NCI-H526 treated with DMSO at 0.1 percent for 48 hours (cell line): ENCODE measurements at regions not wholly inside any gene's neighbourhood (a gene's known extent, or its start where the extent isn't known, plus 50 kb on each side); places are given as distances from the start of the nearest gene placed in this dataset.

Experiments used
- DNase-seq: peaks from one replicate; lab custom pipeline; 2025; lab: John Stamatoyannopoulos, UW

DNA sequence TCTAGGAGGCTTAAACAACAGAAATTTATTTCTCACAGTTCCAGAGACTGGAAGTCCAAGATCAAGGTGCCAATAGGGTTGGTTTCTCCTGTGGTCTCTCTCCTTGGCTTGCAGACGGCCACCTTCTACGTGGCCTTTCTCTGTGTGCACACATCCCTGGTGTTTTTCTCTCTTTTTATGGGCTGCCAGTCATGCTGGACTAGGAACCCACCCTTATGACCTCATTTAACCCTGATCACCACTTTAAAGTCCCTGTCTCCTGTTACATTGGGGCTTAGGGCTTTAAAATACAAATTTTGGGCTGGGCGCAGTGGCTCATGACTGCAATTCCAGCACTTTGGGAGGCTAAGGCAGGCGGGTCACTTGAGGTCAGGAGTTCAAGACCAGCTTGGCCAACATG, 157.1 kb downstream of the TLE1 start:
- no peak for DNase-seq

DNA sequence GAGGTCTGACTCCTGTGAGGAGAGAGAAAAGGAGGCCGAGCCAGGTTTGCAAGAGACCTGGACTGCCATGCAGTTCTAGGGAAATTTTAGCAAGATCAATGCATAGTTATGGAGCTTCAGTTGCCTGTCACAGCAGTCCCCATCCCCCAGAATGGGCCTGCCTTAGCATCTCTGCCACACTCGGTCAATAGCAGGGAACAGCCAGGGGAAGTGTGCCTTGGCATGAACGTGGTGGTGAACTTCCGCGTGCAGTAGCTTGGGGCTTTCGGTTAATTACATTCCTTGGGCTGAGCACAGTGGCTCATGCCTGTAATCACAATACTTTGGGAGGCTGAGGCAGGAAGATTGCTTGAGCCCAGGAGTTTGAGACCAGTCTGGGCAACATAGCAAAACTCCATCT, 157.8 kb downstream of the TLE1 start:
- DNase-seq: no peak

DNA sequence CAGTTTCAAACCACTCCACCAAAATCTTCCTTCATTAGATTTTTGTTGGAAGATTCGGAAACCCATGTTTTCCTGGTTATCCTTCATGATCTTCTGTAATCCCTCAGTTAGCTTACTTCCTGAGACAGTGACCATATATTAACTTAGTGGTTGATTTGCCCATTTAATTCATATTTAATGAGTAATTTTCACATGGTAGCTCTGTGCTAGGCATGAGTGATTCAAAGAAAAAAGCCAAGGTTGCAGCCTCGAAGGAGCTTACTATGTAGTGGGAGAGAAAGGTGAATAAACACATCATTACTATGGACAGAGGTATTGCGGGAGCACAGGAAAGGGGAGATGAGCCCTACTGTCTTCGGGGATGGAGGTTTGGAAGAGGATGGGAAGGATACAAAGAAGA, 158.5 kb downstream of the TLE1 start:
- DNase-seq: no peak

DNA sequence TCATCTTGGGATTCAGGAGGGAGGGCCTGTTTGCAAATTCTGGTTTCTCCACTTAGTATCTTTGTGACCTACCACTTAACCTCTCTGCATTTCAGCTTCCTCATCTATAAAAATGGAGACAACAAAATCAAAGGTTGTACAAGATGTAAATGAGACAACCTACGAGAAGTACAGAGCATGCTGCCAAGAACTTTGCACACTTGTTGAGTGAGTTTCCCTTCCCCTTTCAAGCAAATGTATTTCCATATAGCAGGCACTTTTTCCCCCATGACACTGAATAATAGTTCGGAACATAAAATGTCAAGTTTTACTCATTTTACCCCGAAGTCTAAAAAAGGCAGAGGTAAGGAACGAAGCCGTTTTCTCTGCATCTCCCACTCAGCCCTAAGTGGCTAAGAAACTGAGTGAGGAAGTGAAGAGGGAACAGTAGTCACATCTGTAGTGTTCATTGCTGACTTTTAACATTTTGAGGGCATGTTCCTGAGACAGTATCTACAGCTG, 159.0 kb downstream of the TLE1 start:
- no peak for DNase-seq

DNA sequence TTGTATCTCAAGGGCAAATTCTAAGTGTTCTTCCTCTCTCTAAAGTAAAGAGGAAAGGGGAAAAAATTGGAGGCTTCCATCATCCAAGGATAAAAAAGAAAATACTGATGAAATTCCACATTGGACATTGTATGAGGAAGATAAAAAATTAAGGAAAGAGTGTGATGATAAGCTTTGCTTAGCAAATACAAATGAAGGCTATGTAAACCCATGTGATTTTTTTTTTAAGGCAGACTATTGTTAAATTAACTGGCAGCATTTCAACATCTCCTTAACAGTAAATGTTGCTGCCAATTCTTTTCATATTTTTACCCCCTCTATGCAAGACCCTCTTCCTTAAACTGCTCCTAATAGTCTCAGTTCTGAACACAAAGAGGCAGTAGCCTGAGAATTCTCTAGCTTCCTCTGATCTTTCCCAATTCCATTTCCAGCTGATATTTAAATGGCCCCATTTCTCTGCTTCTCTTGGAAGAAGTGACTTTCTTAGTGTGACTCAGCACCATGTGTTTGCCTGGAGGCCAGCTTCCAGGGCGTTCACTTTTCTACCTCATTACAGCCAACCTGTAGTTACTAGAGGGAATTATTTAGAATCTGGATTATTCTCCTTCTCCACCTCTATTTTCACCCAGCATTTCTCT, 159.7 kb downstream of the TLE1 start:
- DNase-seq: no peak

DNA sequence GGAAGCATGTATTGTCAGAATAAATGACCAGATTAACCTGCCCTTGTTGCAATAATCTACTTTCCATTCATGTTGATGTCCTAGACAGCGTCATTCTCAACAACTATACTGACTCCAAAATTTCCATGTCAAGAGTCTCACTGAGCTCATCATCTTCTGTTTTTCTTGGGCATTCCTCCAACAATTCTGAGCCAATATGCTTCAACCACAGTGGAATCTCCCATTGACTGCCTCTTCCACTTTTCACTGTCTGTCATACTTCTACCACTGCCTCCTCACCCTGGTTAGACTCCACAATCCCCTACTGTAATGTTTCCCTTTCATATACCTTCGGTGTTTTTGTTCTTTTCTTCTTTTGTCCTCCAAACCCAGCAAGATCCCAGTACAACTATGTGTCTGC, 162.8 kb downstream of the TLE1 start:
- no peak for DNase-seq

DNA sequence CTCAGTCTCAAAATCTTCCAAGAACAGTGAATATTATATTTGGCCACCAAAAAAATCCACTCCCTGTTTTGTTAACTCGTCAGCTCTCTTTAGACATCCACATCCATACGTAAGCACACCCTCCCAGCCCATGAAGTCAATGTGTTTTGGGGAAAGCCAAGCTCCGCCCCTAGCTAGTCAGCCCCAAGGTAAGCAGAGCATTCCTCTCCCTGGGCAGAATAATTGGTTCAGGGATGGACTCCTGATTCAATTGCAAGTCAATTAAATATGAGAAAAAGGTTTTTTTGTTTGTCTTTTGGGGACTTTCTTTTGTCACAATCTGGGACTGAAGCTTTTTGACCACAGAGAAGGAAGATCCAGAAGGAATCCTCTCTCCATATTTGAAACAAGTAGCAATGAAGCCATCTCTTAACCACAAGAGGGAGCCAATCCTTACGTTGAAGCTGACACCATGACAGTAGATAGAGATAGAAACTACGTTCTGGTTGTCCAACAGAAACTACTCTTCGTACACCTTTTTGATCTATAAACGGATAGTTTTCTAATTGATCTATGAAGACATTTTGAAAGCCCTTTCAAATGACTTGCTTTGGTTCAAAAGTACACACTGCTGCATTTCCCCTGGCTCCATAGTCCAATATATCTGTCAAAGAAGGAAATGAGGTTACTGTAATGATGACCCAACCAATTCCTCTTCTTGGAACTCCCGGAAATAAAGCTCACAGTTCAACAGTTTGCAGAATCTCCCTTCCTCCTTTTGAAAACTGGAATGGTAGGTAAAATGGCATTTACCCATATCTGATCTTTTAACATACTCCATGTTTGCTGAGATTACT, 166.4 kb downstream of the TLE1 start:
- DNase-seq: peak; percentile 29

DNA sequence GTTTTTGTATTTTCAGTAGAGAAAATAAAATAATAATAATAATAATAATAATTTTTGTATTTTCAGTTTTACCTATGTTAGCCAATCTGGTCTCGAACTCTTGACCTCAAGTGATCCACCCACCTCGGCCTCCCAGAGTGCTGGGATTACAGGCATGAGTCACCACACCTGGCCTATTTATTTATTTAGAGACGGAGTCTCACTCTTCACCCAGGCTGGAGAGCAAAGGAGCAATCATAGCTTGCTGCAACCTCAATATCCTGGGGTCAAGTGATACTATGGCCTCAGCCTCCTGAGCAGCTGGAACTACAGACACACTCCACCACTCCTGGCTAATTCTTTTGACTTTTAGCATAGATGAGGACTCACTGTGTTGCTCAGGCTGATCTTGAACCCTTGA, 167.5 kb downstream of the TLE1 start:
- no peak for DNase-seq

DNA sequence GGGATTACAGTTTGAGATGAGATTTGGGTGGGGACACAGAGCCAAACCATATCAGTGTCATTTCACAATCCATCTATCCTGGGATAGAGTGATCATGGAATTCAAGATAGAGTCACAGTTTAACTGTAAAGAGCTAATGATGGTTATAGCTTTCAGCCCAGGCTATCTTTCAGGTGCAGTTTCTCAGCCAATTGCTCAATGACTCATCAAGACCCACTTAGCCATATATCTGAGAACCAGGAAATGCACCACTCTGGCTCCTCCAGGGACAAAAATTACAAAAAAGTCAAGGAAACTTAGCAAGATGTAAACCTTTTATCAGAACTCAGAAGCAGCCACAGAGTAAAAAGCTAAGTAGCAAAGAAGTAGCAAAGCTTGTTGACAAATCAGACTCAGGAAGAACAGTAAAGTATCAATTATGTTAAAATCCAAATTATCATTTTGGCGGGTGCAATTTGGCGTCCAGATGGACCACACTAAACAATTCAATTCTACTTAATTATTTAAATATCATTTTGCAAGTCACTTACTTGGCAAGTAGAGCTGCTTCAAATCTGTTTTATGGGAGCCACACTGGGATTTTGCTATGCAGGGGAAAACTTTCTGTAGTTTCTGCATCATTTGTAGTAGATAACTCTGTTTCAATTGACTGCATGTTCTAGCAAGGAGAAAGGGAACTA, 169.4 kb downstream of the TLE1 start:
- DNase-seq: no peak

DNA sequence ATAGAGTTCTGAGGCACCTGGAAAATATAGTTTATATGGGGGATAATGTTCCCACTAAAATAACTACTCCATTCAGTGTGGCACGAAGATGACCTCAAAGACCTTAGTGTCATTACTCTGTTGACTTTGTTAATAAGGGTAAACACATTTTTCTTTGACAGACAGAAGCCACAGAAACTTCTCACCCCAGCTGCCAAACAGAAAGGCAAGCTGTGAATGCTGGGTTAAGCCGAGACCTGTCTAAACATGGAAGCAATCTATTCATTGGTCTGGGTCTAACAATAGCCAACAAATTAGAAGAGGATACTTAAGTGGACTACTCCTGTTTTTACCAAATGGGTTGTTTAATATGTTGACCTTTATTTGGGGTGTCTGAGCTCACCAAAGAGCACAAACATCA, 171.4 kb downstream of the TLE1 start:
- DNase-seq: no peak

DNA sequence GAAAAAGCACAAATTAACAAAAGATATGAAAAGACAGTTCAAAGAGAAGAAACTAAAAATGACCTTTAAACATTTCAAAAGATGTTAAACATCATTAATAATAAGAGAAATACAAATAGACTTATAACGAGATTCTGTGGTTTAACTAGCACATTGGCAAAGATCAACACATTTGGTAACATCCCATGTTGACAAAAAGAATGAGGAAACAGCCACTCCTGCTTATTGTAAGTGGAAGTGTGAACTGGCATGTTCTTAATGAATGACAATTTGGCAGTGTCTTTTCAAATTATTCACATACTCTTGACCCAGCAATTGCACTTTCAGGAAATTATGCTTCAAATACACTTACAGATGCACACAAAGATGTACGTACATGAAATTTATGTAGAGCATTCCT, 176.3 kb downstream of the TLE1 start:
- DNase-seq: no peak

DNA sequence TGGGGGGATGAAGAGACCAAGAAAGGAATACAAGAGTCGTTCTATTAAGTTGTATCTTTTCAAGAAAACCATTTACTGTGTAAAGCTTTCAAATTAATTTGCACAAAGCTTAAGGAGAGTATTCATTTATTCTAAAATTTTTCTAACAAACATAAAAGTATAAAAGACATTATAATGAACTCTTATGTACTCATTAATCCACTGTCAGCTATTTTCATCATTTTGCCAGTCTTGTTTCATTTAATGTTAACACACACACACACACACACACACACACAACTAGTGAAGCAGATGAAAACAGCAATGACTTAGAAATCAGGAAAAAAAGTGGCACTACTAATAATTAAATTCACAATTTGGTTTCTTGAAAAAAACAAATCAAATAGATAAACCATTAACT, 176.7 kb downstream of the TLE1 start:
- no peak for DNase-seq

DNA sequence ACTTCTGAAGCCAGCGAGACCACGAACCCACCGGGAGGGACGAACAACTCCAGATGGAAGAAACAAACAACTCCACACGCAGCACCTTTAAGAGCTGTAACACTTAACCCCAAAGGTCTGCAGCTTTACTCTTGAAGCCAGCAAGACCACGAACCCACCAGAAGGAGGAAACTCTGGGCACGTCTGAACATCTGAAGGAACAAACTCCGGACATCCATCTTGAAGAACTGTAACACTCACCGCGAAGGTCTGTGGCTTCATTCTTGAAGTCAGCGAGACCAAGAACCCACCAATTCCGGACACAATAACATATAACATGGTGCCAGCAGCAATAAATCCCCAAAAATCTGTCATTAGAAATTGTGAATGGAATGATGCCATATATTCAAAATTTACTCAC, 180.9 kb downstream of the TLE1 start:
- DNase-seq: no peak

DNA sequence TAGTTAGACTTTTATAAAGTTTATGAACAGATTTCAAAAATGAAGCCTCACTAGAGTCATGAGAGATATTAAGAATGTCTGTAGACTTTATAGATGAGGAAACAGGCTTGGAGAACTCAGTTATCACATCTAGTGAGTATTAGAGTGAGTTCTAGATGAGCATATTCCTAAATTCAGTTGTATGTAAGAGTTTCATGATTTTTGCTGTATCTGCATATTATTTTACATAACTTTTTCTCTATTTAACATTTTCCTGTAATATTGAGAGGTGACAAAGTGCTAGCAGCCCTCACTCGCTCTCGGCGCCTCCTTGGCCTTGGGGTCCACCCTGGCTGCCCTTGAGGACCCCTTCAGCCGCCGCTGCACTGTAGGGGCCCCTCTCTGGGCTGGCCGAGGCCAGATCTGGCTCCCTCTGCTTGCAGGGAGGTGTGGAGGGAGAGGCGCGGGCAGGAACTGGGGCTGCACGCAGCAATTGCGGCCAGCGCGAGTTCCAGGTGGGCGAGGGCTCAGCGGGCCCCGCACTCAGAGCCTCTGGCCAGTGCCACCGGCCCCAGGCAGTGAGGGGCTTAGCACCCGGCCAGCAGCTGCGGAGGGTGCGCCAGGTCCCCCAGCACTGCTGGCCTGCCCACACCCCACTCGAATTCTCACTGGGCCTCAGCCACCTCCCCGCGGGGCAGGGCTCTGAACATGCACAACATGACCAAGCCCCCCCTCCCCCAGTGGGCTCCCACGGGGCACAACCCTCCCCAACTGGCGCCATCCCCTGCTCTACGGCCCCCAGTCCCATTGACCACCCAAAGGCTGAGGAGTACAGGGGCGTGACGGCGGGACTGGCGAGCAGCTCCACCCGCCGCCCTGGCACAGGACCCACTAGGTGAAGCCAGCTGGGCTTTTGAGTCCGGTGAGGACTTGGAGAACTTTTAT, 182.1 kb downstream of the TLE1 start:
- no peak for DNase-seq

DNA sequence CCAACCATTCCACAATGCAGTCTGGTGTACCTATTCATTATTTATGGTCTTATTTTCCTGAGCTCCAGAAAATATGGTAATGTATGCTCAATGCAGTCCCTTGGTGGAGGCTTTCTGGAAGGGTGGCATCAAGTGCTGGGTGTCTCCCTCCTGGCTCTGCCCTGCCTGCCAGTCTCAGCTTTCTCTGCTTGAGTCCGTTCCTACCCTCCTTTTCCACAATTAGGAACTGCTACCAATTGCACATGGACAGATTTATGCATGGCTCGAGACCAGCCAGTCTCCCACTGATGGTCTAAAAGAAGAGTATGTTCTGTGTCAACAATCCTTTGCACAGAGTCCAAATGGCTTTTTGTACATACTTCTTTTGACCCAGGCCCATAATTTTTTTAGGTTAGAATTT, 189.8 kb downstream of the TLE1 start:
- no peak for DNase-seq

DNA sequence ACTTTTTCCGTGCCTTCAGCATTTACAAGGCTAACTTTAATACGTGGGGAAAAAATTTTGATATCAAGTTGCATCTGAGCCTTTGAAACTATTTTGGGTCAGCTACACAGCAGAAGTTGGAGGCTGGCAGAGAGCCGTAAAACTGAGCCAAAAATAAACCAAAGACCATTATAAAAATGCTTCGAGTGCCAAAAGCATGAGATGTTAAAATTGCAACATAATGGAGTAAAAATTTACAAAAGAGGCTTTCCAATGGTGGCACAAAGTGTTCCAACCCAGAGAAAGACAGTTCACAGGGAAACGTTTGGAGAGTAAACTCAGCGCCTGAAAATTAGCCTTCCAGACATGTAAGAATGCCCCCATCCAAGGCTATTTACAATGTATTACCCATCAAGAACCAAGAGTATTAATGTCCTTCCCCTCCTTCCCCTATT, 190.3 kb downstream of the TLE1 start:
- no peak for DNase-seq

DNA sequence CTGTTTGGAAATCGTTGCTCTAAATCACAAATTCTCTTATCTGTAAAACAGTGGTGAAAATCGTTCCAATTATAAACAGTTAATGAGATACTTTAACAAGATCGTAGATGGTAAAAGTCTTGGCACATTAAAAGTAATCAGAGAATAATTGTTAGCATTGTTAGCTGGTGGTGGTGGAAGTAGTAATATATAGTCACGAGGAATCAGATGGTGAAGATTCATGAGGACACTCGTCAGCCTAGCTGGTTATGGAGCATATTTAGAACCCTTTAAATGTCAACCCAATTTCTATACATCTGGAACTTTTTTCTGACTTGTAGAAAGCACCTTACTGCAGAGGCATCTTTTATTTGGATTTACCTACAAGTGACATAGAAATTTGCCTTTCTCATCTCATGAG, 190.8 kb downstream of the TLE1 start:
- no peak for DNase-seq

DNA sequence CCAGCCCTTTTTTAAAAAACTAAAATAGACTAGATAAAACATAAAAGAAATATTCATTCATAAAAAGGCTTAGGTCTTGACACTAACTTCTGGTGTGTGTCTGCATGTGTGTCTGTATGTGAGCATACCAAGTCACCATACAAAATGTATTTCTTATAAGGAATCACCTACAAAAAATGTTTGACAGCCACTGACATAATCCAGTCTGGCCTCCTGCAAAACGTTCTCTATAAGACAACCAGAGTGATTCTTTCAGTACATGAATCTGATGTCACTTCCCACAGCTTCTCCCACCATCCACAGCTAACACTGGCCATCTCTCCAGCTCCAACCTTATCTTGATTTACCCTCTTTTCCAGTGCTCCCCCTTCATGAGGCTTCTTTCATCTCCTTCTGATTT, 192.3 kb downstream of the TLE1 start:
- DNase-seq: no peak

DNA sequence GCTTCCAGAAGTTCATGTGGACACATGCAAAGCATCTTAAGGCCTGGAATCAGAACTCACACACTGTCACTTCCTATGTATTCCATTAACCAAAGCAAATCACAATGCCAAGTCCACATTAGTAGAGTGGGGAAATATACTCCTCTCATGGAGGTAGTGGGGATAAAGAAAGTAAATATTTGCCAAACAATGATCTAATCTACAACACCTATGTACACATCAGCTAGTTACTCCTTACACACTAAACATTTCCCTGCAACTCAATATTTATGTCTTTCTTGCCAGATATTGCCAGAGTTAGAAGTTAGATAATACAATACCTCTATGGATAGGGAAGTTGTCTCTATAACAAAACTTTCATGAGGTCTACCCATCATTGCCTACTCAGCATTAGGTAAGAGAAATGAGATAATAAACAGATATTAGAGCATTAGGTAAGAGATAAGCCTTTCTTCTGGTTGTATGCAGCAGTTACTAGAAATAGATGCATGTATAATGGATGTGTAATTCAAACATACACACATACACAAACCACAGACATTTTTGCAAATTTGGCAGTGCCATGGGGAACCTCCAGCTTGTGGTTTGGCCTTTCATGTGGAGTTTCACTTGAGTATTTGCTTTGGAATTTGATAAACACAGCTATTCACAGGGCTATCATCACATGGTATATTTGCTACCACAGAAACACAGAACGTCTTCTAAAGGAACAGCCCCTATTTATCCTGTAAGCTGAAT, 196.5 kb downstream of the TLE1 start:
- peak; percentile 21 for DNase-seq

DNA sequence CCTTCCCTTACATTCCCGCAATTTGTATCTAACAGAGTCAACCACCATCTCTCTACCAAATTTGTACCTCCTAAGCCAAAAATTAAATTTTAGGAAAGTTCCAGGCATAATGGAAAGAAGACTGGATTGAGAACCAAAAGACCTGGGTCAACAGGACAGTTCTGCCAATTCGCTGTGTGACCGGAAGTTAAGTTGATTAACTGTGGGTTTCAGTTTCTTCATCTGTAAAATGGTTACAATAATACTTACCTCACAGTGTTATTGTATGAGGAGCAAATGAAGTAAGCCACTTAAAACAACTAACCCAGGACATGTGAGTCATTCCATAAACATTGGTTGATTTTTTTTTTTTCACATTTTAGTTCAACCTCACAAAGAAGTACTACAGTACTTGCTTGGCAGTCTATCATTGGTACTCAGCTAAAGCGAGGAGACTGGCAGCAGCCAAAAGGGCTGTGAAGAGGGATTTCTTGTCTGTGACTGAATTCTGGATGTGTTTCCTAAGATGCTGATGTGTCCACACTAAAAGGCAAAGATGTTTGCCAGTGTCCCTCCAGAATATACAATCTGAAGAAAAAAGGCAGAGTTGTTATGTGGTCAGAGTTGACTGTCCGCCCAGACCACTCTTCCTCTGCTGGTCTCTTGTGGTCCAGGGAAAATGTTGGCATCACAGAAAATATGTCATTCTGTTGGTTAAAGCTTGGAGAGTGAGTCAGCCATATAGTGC, 198.6 kb downstream of the TLE1 start:
- DNase-seq: no peak

DNA sequence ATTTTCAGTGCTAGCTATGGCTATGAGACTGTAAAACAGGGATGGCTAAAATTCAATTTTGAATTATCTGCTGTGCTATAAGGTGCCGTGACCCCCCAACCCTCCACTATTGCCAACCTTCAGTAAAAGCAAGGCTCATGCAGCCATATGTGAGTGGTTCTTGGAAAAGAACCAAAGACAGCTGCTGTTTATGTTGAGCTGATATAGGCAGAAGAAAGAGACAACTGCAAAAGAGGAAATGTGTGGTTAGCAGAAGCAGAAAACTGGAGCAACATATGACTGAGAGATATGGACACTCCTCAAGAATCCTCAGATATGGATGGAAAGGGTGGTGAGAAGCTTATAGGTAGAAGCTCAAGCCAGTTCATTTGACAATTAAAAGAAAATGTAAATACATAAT, 200.3 kb downstream of the TLE1 start:
- DNase-seq: no peak
